Esophagus muscularis mucosa (tissue), 4 donors: ENCODE measurements at regions not wholly inside any gene's neighbourhood (a gene's known extent, or its start where the extent isn't known, plus 50 kb on each side); places are given as distances from the start of the nearest gene placed in this dataset.

Experiments
- DNase-seq: peaks from one replicate; pipeline ENCODE4 v3.0.0-alpha.2; 2017; ENCODE audit errors: extremely low spot score
- H3K27ac ChIP-seq, 4 donors: fragments of 200-600 bp; sonication (generic); replicated peaks in 1 of 4; 1 replicate in 3 of 4; 2 replicates in 1 of 4; pipeline ENCODE4 v1.5.1; 2016 to 2019; ENCODE audit warnings: mild to moderate bottlenecking in 1 of 4
- H3K27me3 ChIP-seq, 4 donors: fragments of 200-600 bp; sonication (generic); one replicate each; pipeline versions ENCODE4 v1.5.1 to v1.6.0; 2016 to 2019
- H3K36me3 ChIP-seq, 4 donors: fragments of 200-600 bp; sonication (generic); one replicate each; pipeline ENCODE4 v1.5.1; 2016 to 2019
- H3K4me1 ChIP-seq, 4 donors: fragments of 200-600 bp; sonication (generic); one replicate each; pipeline ENCODE4 v1.5.1; 2016 to 2019
- H3K4me3 ChIP-seq, 4 donors: fragments of 200-600 bp; sonication (generic); 1 replicate in 2 of 4; 2 replicates in 2 of 4; pipeline ENCODE4 v1.5.1; 2016 to 2019; ENCODE audit warnings: mild to moderate bottlenecking in 4 of 4, moderate library complexity in 1 of 4
- H3K9me3 ChIP-seq, 4 donors: fragments of 200-600 bp; sonication (generic); 1 replicate in 3 of 4; 2 replicates in 1 of 4; pipeline ENCODE4 v1.5.1; 2016 to 2019
- CTCF ChIP-seq, 3 experiments: fragments of 200-600 bp in 2 of 3; fragments of 450-650 bp in 1 of 3; sonication (generic) in 2 of 3; IDR thresholded peaks; one replicate each; pipeline ENCODE4 v1.5.1; 2017 to 2019; ENCODE audit warnings: antibody characterized with exemption in 3 of 3, mild to moderate bottlenecking in 2 of 3, moderate library complexity in 1 of 3
- EP300 ChIP-seq: sonication (generic); formaldehyde crosslinking; IDR thresholded peaks from one replicate; pipeline ENCODE4 v1.6.1; 2017; ENCODE audit warnings: antibody characterized with exemption
- POLR2A ChIP-seq: fragments of 450-650 bp; IDR thresholded peaks from one replicate; pipeline ENCODE4 v1.6.1; 2017; ENCODE audit warnings: antibody characterized with exemption, moderate library complexity, mild to moderate bottlenecking, low read depth
- POLR2AphosphoS5 ChIP-seq, 2 donors: sonication (generic); formaldehyde crosslinking; IDR thresholded peaks; one replicate each; pipeline ENCODE4 v1.6.1; 2017; ENCODE audit warnings: antibody characterized with exemption in 2 of 2
- WGBS: methylation state at CpG from one replicate; pipeline ENCODE4 v1.1.5; 2018; 5-methylcytosine and 5-hydroxymethylcytosine counted together
- intact Hi-C: fragments of 100-400 bp; cut with DNase I; formaldehyde crosslinking; loops from one replicate; pipeline ENCODE4 v1.15.1; 2023

GRCh38 chr3:139794469-139795265 lies 116.9 kb upstream of the NMNAT3 start:
- intact Hi-C loops: no loop called here
- Histone ChIP-seq H3K9me3 (peaks cover 0 to 4% (median 0%) of the 10 kb centered on the region in 4 donors), H3K27ac (no peak overlapping the region), H3K36me3 (no peaks in the 10 kb centered on the region), H3K4me3 (no peak overlapping the region), H3K27me3 (no peaks in the 10 kb centered on the region), H3K4me1 (no peaks in the 10 kb centered on the region)
- DNase-seq: peak; percentile 64
- whole genome bisulfite sequencing: 71% methylated on average over 6 of the region's 6 CpGs
- no peak for TF ChIP-seq CTCF (IDR thresholded peaks at IDR 0.05)
- TF ChIP-seq POLR2AphosphoS5 (IDR thresholded peaks at IDR 0.05): no peak
- TF ChIP-seq EP300: no peak
- TF ChIP-seq POLR2A: no peak

- DNase-seq: no peak
- intact Hi-C loops: no loop called here
- Histone ChIP-seq H3K9me3 (peaks cover 0 to 4% (median 0%) of the 10 kb centered on the region in 4 donors), H3K27me3 (peaks cover 0 to 4% (median 0%) of the 10 kb centered on the region in 4 donors), H3K27ac (no peak overlapping the region), H3K4me3 (no peak overlapping the region), H3K36me3 (no peaks in the 10 kb centered on the region), H3K4me1 (no peaks in the 10 kb centered on the region)
- no peak for TF ChIP-seq POLR2AphosphoS5 (IDR thresholded peaks at IDR 0.05)
- TF ChIP-seq POLR2A: no peak
- TF ChIP-seq CTCF (IDR thresholded peaks at IDR 0.05): no peak
- TF ChIP-seq EP300: no peak
- 84% methylated on average over 3 of the region's 3 CpGs for WGBS
These were observed 115.6 kb upstream of the NMNAT3 start for GRCh38 chr3:139793408-139793807.

- no peaks in the 10 kb centered on the region for H3K27me3 ChIP-seq
- WGBS: 24% methylated on average over 1 of the region's 1 CpG
- intact Hi-C loops: no loop called here
- H3K9me3 ChIP-seq: no peaks in the 10 kb centered on the region
- no peak for TF ChIP-seq POLR2A
- no peak for TF ChIP-seq POLR2AphosphoS5 (IDR thresholded peaks at IDR 0.05)
- no peak for TF ChIP-seq EP300
- TF ChIP-seq CTCF (IDR thresholded peaks at IDR 0.05): no peak
- no peaks in the 10 kb centered on the region for H3K4me1 ChIP-seq
- no peak overlapping the region for H3K27ac ChIP-seq
- no peak for DNase-seq
- H3K36me3 ChIP-seq: no peaks in the 10 kb centered on the region
- H3K4me3 ChIP-seq: no peak overlapping the region
These were observed 102.8 kb upstream of the NMNAT3 start for GRCh38 chr3:139780593-139780992.

GRCh38 chr3:139778682-139779233 lies 101.0 kb upstream of the NMNAT3 start:
- intact Hi-C loops: no loop called here
- no peak for TF ChIP-seq POLR2A
- TF ChIP-seq EP300: no peak
- TF ChIP-seq POLR2AphosphoS5 (IDR thresholded peaks at IDR 0.05): no peak
- no peak for TF ChIP-seq CTCF (IDR thresholded peaks at IDR 0.05)
- Histone ChIP-seq H3K27me3 (no peaks in the 10 kb centered on the region), H3K9me3 (no peaks in the 10 kb centered on the region), H3K36me3 (no peaks in the 10 kb centered on the region), H3K27ac (no peak overlapping the region), H3K4me3 (no peak overlapping the region), H3K4me1 (no peaks in the 10 kb centered on the region)
- no peak for DNase-seq
- WGBS: 44% methylated on average over 10 of the region's 10 CpGs
